Lower leg skin (tissue), 4 donors: ENCODE measurements at regions not wholly inside any gene's neighbourhood (a gene's known extent, or its start where the extent isn't known, plus 50 kb on each side); places are given as distances from the start of the nearest gene placed in this dataset.
A peak's percentile ranks its signal among the peaks of the same experiment; 100 is the strongest.

Experiments used
- DNase-seq, 2 donors: peaks; one replicate each; pipeline ENCODE4 v3.0.0-alpha.2; 2019; ENCODE audit warnings: low spot score in 2 of 2
- H3K4me3 ChIP-seq: fragments of 200-600 bp; sonication (generic); 2 replicates; pipeline ENCODE4 v1.5.1; 2017; ENCODE audit warnings: mild to moderate bottlenecking, low read depth; ENCODE audit not compliant: poor library complexity, severe bottlenecking
- POLR2A ChIP-seq, 2 donors: fragments of 450-650 bp; IDR thresholded peaks; one replicate each; pipeline ENCODE4 v1.6.1; 2016 to 2017; ENCODE audit warnings: antibody characterized with exemption in 2 of 2, mild to moderate bottlenecking in 1 of 2, moderate library complexity in 1 of 2
- WGBS, 2 donors: methylation state at CpG; one replicate each; pipeline ENCODE4 v1.1.5; 2018; 5-methylcytosine and 5-hydroxymethylcytosine counted together
- intact Hi-C: fragments of 100-400 bp; cut with DNase I; formaldehyde crosslinking; loops from one replicate; pipeline ENCODE4 v1.15.0; 2023; ENCODE audit warnings: low total_unique reads
- TF ChIP-seq, protein P1 (sequence below), 3 donors: fragments of 450-650 bp; IDR thresholded peaks; one replicate each; pipeline ENCODE4 v1.5.1; 2016; ENCODE audit warnings: antibody characterized with exemption in 3 of 3, mild to moderate bottlenecking in 3 of 3, moderate library complexity in 2 of 3

DNA sequence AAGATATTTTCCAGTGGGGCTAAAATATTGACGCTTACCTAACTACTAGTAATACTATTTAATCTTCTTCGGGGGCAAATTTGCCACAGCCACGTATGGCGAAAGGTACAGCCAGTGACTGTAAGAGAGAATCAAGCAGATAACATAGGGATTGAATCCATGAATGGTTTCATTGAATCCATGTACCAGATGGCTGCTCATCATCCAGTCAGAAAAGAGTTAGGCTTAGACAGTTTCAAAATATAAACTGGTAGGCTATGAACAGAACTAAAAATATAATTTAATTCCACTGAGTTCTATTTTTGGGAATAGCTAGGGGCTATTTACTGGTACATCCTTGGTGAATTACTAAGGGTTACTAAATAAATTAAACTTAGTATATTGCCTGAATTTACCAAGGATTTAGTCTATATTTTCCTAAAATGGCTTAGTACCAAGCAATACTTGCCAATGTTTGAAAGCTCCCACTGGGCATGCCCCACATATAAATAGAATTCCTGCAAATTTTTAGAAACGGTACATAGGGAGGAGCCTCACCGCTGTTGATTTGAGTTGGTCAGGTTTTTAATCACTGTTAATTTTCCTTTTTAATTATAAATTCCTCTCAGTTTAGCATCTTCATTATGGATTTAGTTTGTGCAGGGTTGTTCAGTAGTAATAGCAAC is 55.8 kb upstream of the VLDLR start:
- 86 to 90% methylated on average over 6 of the region's 6 CpGs for WGBS, 2 donors
- TF ChIP-seq POLR2A (IDR thresholded peaks at IDR 0.05) = no peak
- TF ChIP-seq, protein P1, sequence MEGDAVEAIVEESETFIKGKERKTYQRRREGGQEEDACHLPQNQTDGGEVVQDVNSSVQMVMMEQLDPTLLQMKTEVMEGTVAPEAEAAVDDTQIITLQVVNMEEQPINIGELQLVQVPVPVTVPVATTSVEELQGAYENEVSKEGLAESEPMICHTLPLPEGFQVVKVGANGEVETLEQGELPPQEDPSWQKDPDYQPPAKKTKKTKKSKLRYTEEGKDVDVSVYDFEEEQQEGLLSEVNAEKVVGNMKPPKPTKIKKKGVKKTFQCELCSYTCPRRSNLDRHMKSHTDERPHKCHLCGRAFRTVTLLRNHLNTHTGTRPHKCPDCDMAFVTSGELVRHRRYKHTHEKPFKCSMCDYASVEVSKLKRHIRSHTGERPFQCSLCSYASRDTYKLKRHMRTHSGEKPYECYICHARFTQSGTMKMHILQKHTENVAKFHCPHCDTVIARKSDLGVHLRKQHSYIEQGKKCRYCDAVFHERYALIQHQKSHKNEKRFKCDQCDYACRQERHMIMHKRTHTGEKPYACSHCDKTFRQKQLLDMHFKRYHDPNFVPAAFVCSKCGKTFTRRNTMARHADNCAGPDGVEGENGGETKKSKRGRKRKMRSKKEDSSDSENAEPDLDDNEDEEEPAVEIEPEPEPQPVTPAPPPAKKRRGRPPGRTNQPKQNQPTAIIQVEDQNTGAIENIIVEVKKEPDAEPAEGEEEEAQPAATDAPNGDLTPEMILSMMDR (IDR thresholded peaks at IDR 0.05) = no peak
- intact Hi-C loops = no loop called here
- H3K4me3 ChIP-seq = no peak overlapping the region
- DNase-seq = no peak

DNA sequence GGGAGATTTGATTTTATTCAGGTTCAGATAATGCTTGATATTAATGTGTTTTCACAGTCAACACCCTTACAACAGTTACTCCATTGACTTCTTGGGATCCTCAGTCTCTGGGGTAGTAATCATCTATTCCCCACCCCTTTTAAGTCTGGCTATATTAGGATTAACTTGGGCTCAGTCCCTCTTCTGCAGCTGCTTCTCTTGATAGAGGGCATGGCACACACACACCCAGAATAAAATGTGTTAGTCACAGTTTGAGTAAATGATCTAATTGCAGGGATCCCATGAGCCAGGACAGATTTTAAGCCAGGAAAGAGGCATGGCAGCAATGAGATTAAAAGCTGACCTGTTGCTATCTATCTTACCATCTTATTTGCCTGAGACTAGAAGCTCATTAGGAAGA is 53.7 kb upstream of the VLDLR start:
- DNase-seq = no peak
- no peak overlapping the region for H3K4me3 ChIP-seq
- TF ChIP-seq POLR2A (IDR thresholded peaks at IDR 0.05) = no peak
- TF ChIP-seq, protein P1 (IDR thresholded peaks at IDR 0.05) = no peak
- intact Hi-C loops = no loop called here

DNA sequence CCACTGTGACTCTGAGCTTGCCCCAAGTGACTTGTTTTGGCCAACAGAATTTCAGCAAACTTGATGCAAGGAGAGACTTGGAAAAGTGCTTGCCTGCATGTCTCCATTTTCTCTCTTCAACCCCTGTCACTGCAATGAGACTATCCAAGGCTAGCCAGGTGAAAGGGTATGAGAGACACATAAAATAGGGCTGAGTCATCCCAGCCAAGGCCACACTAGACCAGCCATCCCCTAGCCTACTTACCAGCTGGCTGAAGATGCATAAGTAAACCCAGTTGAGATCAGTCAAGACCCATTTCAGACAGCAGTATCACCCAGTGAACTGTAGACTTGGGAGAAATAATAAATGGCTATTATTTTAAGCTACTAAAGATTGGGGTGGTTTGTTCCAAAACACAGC is 52.9 kb upstream of the VLDLR start:
- intact Hi-C loops = no loop called here
- no peak overlapping the region for H3K4me3 ChIP-seq
- no peak for DNase-seq
- no peak for TF ChIP-seq POLR2A (IDR thresholded peaks at IDR 0.05)
- TF ChIP-seq, protein P1 (IDR thresholded peaks at IDR 0.05) = no peak

DNA sequence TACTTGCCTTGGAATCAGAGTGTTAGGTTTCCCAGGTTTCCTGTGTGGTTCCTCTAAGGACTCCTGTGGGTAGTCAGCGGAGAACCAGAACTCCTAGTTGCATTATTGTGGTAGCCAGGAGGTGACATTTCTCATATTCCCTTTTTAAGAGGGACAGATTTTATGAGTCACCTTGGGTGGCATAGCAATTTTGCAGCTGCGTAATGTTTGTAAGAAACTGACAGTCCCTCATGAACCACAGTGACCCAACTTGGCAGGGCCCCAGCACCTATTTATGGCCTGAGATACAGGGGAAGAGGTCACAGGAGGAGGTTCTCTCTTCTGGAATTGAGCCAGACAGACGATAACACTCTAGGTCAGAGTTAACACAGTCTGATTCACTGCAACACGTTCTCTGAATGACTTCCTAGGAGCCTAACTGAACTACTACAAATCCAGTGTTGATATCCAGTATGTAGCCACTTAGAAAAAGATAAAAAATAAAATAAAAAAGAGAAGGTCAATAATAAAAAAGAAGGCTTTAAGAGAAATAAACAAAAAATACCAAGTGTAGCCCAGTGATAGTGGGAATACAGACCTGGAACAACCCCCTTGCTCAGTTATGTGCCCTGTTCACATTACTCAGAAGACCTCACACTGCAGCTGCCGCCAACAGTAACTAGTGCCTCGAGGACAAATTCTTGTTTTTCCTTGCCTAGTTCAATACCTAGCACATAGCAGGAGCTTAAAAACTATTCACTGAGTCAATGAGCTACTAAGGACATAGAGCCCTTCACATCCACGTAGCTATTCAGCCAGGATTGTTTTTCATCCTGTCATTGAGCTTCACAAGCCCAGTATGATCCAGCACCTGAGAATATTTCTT is 50.7 kb upstream of the VLDLR start:
- WGBS, 2 donors = 36 to 44% methylated on average over 7 of the region's 7 CpGs

More for the DNA sequence above, 50.7 kb upstream of the VLDLR start:
- H3K4me3 ChIP-seq = no peak overlapping the region
- intact Hi-C loops = no loop called here
- TF ChIP-seq POLR2A (IDR thresholded peaks at IDR 0.05) = no peak
- TF ChIP-seq, protein P1 (IDR thresholded peaks at IDR 0.05) = no peak
- DNase-seq = peak; percentile 25 to 88
